GM18519 (cell line): ENCODE measurements at regions not wholly inside any gene's neighbourhood (a gene's known extent, or its start where the extent isn't known, plus 50 kb on each side); places are given as distances from the start of the nearest gene placed in this dataset.

Experiments
- ATAC-seq: cut with Tn5 transposase; IDR thresholded peaks from one replicate; pipeline ENCODE4 v1.9.1; 2021; ENCODE audit warnings: mild to moderate bottlenecking, moderate library complexity; ENCODE audit not compliant: unreplicated experiment, low FRiP score

DNA sequence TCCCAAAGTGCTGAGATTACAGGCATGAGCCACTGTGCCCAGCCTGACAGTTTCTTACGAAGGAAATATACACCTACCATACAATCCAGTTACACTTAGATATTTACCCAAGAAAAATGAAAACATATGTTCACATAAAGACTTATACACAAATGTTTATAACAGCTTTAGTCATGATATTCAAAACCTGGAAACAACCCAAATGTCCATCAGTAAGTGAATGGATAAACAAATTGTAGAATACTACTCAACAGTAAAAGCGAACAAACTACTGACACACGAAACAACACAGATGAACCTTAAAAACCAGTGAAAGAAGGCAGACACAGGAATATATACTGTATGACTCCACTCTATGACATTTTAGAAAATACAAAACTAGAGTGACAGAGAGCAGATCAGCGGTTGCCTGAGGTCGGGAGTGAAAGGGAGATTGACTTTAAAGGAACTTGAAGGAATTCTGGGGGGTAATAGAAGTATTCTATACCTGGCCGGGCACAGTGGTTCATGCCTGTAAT, 83.6 kb downstream of the SPRING1 start:
- no peak for ATAC-seq

DNA sequence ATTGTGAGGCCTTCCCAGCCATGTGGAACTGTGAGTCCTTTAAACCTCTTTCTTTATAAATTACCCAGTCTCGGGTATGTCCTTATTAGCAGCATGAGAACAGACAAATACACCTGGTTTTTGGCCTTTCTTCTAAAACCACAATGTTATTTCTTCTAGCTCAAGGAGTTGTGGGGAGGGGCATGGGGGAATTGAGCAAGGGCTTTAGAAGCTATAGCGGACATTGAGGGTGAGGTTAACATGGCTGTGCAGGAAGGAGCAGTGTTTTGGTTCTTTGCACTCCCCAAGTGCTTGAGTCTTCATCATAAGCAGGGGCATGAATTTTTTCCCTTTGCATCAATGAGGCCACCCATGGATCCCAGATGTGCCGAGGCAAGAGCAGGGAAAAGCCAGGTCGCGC, 86.8 kb downstream of the SPRING1 start:
- no peak for ATAC-seq

DNA sequence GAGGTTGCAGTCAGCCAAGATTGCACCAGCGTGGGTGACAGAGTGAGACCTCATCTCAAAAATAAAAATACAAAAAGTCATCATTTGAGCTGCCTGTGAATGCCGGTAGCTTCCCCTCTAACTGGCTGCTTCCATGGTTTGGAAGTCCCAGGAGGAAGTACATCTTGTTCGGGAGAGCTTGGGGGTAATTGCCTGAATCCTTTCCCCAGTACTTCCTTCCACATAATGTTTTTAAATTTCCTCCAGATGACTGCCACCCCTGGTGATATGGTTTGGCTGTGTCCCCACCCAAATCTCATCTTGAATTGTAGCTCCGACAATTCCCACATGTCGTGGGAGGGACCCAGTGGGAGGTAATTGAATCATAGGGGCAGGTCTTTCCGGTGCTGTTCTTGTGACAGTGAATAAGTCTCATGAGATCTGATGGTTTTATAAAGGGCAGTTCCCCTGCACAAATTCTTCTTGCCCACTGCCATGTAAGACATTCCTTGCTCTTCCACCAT, 87.2 kb downstream of the SPRING1 start:
- ATAC-seq: no peak

DNA sequence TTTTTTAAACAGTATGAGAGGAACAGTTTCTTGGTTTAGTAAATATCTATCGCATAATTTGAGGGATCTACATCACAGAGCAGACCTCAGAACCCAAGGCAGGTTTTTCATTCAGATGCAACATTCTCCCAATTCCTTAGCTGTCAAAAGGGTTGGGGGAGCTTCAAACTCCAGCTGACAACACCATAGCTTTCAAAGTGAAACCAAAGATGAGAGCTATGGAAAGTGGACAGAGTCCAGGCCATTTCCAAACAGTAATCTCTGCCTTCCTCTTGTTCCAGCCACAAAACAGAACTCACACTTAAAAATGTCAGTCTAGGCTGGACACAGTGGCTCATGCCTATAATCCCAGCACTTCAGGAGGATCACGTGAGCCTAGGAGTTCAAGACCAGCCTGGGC, 87.8 kb downstream of the SPRING1 start:
- no peak for ATAC-seq

DNA sequence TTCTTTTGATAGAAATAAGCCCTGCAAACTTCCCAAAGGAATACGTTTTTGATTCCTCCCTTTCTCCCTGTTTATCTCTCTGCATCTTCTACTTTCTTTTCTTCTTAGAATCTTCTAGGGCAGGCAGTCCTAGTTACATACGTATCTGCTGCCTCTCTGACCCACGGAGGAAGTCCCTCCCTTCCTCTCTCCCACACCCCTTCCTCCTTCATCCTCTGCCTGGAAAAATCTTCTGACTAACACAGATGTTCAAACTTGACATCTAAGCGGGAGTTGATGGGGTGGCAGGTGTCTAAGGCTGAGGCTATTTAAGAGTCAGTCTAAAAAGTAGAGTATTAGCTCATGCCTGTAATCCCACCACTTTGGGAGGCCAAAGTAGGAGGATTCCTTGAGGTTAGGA, 88.6 kb downstream of the MAP1LC3B2 start:
- ATAC-seq: no peak

DNA sequence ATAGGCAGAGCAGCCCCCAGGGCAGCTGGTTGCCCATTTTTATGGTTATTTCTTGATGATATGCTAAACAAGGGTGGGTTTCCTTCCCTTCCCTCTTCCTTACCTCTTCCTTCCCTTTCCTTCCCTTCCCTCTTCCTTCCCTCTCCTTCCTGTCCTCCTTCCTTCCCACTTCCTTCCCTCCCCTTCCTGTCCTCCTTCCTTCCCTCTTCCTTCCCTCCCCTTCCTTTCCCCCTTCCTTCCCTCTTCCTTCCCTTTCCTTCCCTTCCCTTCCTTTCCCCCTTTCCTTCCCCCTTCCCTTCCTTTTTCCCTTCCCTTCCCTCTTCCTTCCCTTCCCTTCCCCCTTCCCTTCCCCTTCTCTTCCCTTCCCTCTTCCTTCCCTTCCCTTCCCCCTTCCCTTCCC, 87.7 kb downstream of the MAP1LC3B2 start:
- no peak for ATAC-seq

DNA sequence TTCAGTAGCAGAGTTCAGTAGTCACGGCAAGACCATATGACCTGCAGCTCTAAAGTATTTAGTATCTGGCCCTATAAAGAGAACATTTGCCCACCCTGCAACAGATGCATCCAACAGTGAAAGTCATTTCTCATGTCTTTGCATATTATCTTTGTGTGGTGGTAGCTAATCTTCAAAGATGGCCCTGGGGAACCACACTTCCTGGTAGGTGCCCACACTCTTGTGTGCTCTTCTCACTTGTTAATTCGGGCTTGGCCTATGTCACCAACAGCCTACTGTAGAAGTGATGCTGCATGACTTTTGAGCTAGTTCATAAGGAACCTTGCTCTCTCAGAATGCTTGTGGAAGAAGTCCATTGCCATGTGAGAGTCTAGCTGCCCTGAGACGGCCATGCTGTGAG, 85.6 kb downstream of the MAP1LC3B2 start:
- ATAC-seq: no peak

DNA sequence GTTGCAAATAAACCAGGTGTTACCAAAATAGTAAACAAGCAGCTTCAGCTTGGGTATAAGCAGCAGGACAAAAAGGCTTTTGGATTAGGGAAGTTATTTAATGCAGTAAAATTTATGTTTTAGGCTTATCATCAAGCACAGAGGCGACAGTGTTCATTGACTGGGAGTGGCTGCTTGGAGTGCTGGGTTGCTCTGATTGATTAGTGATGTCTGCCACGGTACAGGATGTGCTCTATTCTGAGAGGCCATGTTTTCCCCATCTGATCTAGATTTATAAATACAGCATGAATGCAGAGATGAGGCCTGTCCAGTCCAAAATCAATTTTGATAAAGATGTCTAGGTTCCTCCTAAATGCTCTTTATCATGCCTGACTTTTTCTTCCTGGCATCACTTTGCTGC, 83.5 kb downstream of the MAP1LC3B2 start:
- no peak for ATAC-seq

DNA sequence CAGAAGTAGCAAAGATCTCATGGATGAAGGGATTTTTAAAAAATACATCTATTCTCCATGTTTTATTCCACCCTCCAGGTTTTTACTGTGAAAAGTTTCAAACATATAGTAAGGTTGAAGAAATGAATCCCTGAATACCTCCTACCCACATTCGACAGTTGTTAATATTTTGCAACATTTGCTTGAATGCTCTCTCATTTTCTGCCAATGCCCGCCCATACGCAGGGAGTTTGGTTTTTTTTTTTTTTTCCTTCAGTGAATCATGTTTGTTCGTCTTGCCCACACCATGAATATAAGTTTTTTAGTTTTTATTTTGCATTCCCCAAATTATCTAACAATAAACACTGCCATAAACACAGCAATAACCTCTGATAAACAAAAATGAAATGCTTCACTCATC, 82.9 kb downstream of the MAP1LC3B2 start:
- no peak for ATAC-seq

DNA sequence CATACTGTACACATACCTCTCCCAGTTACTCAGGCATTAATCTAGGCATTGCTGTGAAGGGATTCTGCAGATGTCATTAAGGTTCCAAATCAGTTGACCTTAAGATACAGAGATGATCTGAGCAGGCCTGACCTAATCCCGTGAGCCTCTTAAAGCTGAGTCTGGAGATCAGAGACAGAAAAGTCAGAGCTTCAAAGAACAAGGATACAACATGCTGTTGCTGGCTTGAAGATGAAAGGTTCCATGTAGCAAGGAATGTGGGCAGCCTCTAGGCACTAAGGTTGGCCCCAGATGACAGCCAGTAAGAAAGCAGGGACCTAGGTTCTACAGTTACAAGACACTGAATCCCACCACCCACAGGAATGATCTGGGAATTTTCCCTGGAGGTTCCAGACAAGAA, 81.1 kb downstream of the MAP1LC3B2 start:
- ATAC-seq: no peak

DNA sequence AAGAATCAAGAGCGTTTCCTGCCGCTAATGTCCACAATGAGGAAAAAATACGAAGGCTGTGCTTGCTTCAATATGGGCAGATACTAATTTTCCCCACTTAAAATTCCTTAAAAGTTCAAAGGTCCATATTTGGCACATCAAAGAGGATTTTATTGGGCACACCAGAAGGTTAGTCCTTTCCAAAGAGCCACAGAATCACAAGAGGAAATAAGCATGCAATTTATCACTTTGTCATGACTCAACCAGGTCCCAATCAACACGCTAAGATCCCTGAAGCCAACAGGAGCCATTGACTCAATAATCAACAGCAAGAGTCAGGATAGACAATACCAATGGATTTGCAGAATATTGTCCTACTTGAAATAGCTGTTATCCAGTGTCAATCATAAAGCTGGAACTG, 80.6 kb downstream of the MAP1LC3B2 start:
- ATAC-seq: no peak

DNA sequence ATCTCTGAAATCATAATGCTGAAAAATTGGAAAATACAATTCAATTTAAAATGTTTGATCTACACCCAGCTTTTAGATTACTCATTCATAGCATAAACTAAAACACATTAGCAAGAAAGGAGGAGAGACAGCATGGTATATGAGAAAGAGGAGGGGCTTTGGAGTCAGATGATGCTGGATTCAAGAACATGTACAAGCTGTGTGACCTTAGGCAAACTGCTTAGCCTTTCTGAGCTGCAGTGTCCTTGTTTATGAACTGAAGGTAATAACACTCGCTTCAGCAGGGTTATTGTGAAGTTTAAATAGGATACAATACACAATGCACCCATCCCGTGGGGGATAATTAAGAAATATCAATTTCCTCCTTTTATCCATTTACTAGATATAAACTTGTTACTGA, 79.2 kb downstream of the MAP1LC3B2 start:
- no peak for ATAC-seq

DNA sequence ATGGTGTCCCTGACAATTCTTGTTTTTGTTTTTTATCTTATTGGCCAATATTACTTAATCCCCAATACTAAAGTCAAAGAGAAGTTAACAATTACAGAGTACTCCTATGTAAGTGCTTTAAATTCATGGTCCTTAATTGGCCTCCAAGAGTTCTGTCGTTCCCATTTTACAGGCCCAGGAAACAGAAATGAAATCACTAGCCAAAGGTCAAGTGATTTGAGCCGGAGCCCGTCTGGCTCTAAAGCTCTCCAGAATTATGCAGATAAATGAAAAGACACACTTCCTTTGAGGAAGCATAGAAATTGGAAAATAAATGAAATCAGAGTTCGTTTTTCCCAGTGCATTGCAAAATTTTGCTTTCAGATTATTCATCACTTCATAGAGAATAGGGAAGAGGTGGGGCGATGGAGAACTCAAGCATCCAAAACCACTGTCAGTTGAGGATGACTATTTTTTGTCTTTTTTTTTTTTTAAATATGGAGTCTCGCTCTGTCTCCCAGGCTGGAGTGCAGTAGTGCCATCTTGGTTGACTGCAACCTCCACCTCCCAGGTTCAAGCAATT, 78.5 kb downstream of the MAP1LC3B2 start:
- no peak for ATAC-seq

DNA sequence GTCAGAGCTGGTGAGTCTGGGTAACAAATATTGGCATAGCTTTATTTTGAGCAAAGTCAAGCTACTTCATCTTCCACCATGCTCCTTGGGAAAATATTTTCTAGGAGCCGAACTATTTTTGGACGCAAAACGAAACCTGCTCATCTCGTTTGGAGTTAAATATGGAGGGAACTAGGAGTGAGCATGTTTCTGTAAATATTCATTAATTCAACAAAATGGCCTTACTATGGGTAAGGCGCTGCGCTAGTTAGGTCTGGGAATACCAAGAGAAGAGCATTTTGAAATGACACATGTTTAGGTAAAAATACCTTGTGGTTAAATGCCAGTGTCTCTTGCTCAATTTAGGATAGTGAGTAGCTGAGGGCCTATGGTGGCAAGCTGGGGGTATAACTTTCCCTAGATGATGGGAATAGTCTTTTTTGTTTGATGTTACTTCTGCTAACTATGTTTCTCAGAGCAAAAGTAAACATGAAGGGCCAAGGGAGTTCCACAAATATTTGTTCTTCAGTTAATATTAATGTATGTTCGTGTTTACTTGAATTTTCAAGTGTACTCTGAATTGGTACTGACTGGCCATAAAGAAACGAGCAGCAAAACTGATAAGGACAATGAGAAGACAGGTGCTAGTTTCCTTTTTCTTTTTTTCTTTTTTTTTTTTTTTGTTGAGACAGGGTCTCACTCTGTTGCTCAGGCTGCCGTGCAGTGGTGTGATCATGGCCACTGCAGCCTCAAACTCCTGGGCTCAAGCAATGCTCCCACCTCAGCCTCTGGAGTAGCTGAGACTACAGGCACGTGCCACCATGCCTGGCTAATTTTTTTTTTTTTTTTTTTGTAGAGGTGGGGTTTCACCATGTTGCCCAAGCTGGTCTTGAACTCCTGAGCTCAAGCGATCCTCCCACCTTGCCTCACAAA, 77.7 kb downstream of the MAP1LC3B2 start:
- no peak for ATAC-seq

DNA sequence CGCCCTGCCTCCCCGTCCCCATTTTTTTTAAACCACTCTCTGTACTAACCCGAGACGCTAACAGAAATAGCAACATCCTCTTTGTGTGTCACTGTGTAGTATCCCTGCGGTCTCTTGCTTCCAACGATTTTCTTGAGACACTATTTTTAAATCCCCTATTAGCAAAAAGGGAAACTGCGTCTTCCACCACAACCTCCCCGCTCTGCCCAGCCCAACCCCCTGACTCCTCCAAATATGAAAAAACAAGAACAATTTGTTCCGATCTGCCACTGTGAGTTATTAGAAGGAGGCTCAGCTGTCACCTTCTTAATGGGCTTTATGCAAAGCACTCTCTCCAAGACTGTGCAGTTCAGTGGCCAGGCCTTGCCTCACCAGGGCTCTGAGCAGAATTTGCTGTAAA, 76.3 kb downstream of the MAP1LC3B2 start:
- no peak for ATAC-seq

DNA sequence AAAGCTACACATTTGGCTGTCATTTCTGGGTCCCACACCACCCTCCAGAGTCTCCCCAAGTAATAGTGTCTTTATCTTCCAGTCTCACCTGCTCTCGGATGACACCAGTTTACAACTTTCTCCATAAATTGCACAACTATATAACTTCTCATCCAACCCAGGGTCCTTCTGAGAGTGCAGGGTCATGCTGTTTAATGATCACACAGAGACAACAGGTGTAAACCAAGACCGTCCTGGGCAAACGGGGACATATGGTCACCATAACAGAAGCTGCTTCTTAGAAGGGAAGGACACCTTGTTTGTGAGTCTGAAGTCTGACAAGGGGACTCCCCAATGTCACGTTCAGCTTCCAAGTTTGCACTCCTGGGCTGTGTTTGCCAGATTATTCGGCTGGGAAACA, 74.3 kb downstream of the MAP1LC3B2 start:
- no peak for ATAC-seq

DNA sequence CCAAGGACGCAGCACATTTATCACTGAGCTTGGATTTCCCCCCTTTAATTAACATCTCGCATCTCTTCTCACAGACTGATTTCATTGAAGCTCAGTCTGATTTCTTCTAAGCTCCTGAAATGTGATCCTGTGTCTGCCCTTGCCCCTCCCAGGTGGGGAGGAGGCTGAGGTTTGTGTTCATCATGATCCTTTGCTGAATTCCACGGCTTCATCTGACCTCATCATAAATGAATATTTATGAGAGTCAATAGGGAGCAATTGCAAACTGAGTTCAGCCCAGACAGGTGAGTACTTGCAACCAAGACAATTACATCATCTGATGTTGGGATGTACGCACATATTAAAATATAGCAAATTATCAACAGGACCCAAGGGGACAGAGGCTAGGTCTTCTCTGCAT, 72.4 kb downstream of the MAP1LC3B2 start:
- no peak for ATAC-seq

DNA sequence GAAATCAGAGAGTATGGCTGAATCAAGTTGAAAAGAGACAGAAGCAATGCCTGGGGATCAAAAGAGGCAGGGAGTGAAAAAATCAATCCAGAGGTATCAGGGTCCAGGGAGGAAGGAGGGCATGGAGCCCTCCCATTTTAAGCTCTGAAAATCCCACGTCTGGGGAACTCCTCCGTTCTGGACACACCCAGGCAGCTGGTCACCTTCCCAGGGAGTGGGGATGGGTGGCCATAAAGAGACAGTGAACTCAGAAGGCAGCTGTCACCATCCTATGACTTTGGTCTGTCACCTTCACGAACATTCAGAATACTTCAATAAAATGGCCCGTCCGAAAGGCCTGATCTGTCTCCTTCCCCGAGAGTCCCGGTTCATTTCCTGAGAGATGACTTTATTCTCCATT, 71.6 kb downstream of the MAP1LC3B2 start:
- ATAC-seq: no peak

DNA sequence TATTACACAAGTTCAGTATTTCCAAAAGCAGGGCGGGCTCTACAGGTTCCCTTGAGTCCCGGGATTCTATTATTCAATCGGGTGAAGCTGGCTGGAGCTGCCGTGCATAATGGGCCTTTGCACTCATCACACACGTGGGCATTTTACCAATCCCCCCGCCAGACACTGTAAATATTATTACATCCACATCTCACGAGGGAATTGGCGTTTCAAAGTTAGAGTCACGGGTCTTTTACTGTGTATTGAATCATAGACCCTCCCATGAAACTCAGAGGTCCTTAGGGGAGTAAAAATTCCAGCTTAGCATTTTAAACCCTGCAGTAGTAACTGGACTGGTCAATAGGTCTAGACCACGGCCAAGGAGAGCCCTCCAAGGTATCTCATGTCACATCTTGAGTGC, 70.3 kb downstream of the MAP1LC3B2 start:
- no peak for ATAC-seq

DNA sequence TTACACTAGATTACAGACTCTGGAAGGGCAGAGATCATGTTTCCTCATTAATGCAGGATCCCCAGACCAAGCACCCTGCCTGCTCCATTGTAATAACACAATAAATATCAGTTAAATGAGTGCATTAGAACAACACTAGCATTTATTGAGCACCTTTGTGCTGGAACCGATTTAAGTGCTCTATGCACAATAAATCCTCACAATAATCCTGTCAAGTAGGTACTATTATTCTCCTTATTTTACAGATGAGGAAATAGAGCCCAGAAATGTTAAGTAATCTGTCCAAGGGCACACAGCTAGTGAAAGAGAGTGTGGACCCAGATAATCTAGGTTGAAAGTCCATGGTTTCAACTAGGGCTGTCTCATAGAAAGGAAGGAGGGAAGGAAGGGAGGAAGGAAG, 69.8 kb downstream of the MAP1LC3B2 start:
- no peak for ATAC-seq

DNA sequence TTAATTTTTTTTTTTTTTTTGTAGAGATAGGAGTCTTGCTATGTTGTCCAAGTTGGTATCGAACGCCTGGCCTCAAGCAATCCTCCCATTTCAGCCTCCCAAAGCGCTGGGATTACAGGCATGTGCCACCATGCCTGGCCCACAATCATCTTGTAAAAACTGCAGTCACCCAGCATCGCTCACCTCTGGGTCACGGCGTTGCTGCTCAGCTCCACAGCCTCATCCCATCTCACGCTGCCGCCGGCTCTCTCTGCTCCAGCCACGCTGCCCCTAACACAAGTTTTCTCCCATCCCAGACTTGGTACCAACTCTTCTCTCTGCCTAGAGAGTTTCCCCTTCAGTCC, 69.2 kb downstream of the MAP1LC3B2 start:
- no peak for ATAC-seq
